GM21447 (cell line): ENCODE measurements at regions not wholly inside any gene's neighbourhood (a gene's known extent, or its start where the extent isn't known, plus 50 kb on each side); places are given as distances from the start of the nearest gene placed in this dataset.

Source experiments
- ATAC-seq: cut with Tn5 transposase; IDR thresholded peaks from one replicate; pipeline ENCODE4 v1.9.1; 2021; ENCODE audit not compliant: unreplicated experiment

- ATAC-seq, result no peak
Observed at GRCh38 chr6:156533872-156534524, 243.2 kb upstream of the ARID1B start.

- no peak for ATAC-seq
Observed at GRCh38 chr6:156526081-156526480, 251.1 kb upstream of the ARID1B start.

GRCh38 chr6:156525541-156525940 is 251.6 kb upstream of the ARID1B start:
- ATAC-seq, result no peak

GRCh38 chr6:156519940-156520339 is 257.2 kb upstream of the ARID1B start:
- no peak for ATAC-seq

- ATAC-seq, result no peak
Observed at GRCh38 chr6:156517088-156517487, 260.1 kb upstream of the ARID1B start.

- ATAC-seq, result no peak
Observed at GRCh38 chr6:156515242-156515641, 261.9 kb upstream of the ARID1B start.

- ATAC-seq, result no peak
Observed at GRCh38 chr6:156513504-156513903, 263.7 kb upstream of the ARID1B start.

- ATAC-seq, result no peak
Observed at GRCh38 chr6:156511570-156511969, 265.6 kb upstream of the ARID1B start.

GRCh38 chr6:156511051-156511450 is 266.1 kb upstream of the ARID1B start:
- no peak for ATAC-seq

- no peak for ATAC-seq
Observed at GRCh38 chr6:156510242-156510641, 266.9 kb upstream of the ARID1B start.

GRCh38 chr6:156509496-156509895 is 267.7 kb upstream of the ARID1B start:
- ATAC-seq, result no peak

- no peak for ATAC-seq
Observed at GRCh38 chr6:156508923-156509322, 268.3 kb upstream of the ARID1B start.

GRCh38 chr6:156508126-156508525 is 269.1 kb upstream of the ARID1B start:
- no peak for ATAC-seq

- ATAC-seq, result no peak
Observed at GRCh38 chr6:156507656-156508055, 269.5 kb upstream of the ARID1B start.

- ATAC-seq, result no peak
Observed at GRCh38 chr6:156507106-156507505, 270.1 kb upstream of the ARID1B start.

GRCh38 chr6:156502969-156503504 is 274.1 kb upstream of the ARID1B start:
- no peak for ATAC-seq

GRCh38 chr6:156497618-156498017 is 279.6 kb upstream of the ARID1B start:
- no peak for ATAC-seq

- ATAC-seq, result no peak
Observed at GRCh38 chr6:156487877-156488276, 289.3 kb upstream of the ARID1B start.

GRCh38 chr6:156485150-156485549 is 292.0 kb upstream of the ARID1B start:
- ATAC-seq, result no peak

GRCh38 chr6:156474507-156475120 is 302.6 kb upstream of the ARID1B start:
- ATAC-seq, result no peak

- ATAC-seq, result no peak
Observed at GRCh38 chr6:156471000-156471399, 306.2 kb upstream of the ARID1B start.

GRCh38 chr6:156464100-156464878 is 312.9 kb upstream of the ARID1B start:
- no peak for ATAC-seq
